ENCODE measurements at regions not wholly inside any gene's neighbourhood (a gene's known extent, or its start where the extent isn't known, plus 50 kb on each side); places are given as distances from the start of the nearest gene placed in this dataset.

GRCh38 chr4:132910229-132910748 lies 238.8 kb upstream of the PCDH10 start:
- no peak for DNase-seq

GRCh38 chr4:132918096-132918495 lies 231.0 kb upstream of the PCDH10 start:
- no peak for DNase-seq

GRCh38 chr4:132923516-132923915 lies 225.6 kb upstream of the PCDH10 start:
- no peak for DNase-seq

GRCh38 chr4:132934911-132935310 lies 214.2 kb upstream of the PCDH10 start:
- DNase-seq, result no peak

GRCh38 chr4:132955146-132955545 lies 193.9 kb upstream of the PCDH10 start:
- DNase-seq, result no peak

GRCh38 chr4:132956962-132957361 lies 192.1 kb upstream of the PCDH10 start:
- no peak for DNase-seq

- DNase-seq, result no peak
Measured at GRCh38 chr4:132958457-132959263, 190.4 kb upstream of the PCDH10 start.

GRCh38 chr4:132981611-132982010 lies 167.5 kb upstream of the PCDH10 start:
- DNase-seq, result no peak

- no peak for DNase-seq
Measured at GRCh38 chr4:132982151-132982550, 166.9 kb upstream of the PCDH10 start.

- no peak for DNase-seq
Measured at GRCh38 chr4:132991111-132991510, 158.0 kb upstream of the PCDH10 start.

GRCh38 chr4:132992686-132993085 lies 156.4 kb upstream of the PCDH10 start:
- no peak for DNase-seq

GRCh38 chr4:132998585-132999230 lies 150.4 kb upstream of the PCDH10 start:
- DNase-seq, result no peak

- no peak for DNase-seq
Measured at GRCh38 chr4:133000012-133000411, 149.1 kb upstream of the PCDH10 start.

GRCh38 chr4:133003169-133003568 lies 145.9 kb upstream of the PCDH10 start:
- no peak for DNase-seq

- DNase-seq, result no peak
Measured at GRCh38 chr4:133014473-133015135, 134.5 kb upstream of the PCDH10 start.

GRCh38 chr4:133045288-133045687 lies 103.8 kb upstream of the PCDH10 start:
- DNase-seq, result no peak

GRCh38 chr4:133046156-133046555 lies 102.9 kb upstream of the PCDH10 start:
- no peak for DNase-seq

GRCh38 chr4:133058701-133059100 lies 90.4 kb upstream of the PCDH10 start:
- no peak for DNase-seq

GRCh38 chr4:133059117-133059516 lies 90.0 kb upstream of the PCDH10 start:
- no peak for DNase-seq

- no peak for DNase-seq
Measured at GRCh38 chr4:133062851-133063250, 86.2 kb upstream of the PCDH10 start.

GRCh38 chr4:133068083-133068482 lies 81.0 kb upstream of the PCDH10 start:
- no peak for DNase-seq

- no peak for DNase-seq
Measured at GRCh38 chr4:133081246-133081645, 67.8 kb upstream of the PCDH10 start.

GRCh38 chr4:133084421-133084820 lies 64.7 kb upstream of the PCDH10 start:
- DNase-seq, result no peak

GRCh38 chr4:133095591-133095990 lies 53.5 kb upstream of the PCDH10 start:
- no peak for DNase-seq

Data from NCI-H2227 treated with DMSO at 0.1 percent for 48 hours (cell line).